Activated naive CD4-positive, alpha-beta T cell treated with anti-CD3 and anti-CD28 coated beads, Interleukin-2, amount 50 U/mL, for 24 hours (primary cell): ENCODE measurements at regions not wholly inside any gene's neighbourhood (a gene's known extent, or its start where the extent isn't known, plus 50 kb on each side); places are given as distances from the start of the nearest gene placed in this dataset.

Experiments used
- H3K27ac Mint-ChIP-seq: one replicate; pipeline ENCODE4 v1.8.0; 2021; ENCODE audit warnings: mild to moderate bottlenecking, mixed read lengths
- H3K27me3 Mint-ChIP-seq: one replicate; pipeline ENCODE4 v1.8.0; 2021; ENCODE audit warnings: mixed read lengths
- H3K36me3 Mint-ChIP-seq: one replicate; pipeline ENCODE4 v1.8.0; 2021; ENCODE audit warnings: mixed read lengths
- H3K4me1 Mint-ChIP-seq: one replicate; pipeline ENCODE4 v1.8.0; 2021; ENCODE audit warnings: mixed read lengths
- H3K4me3 Mint-ChIP-seq: one replicate; pipeline ENCODE4 v1.8.0; 2021; ENCODE audit warnings: mild to moderate bottlenecking, mixed read lengths
- H3K9me3 Mint-ChIP-seq: one replicate; pipeline ENCODE4 v1.8.0; 2021; ENCODE audit warnings: mixed read lengths

- Mint-ChIP-seq H3K4me1 (no peaks in the 10 kb centered on the region), H3K4me3 (no peak overlapping the region), H3K27me3 (peaks cover 2% of the 10 kb centered on the region), H3K36me3 (no peaks in the 10 kb centered on the region), H3K9me3 (no peaks in the 10 kb centered on the region), H3K27ac (no peak overlapping the region)
Measured at GRCh38 chr9:81532251-81532650, 157.1 kb downstream of the TLE1 start.

- H3K27me3 Mint-ChIP-seq: peaks cover 2% of the 10 kb centered on the region
- H3K4me1 Mint-ChIP-seq: no peaks in the 10 kb centered on the region
- no peak overlapping the region for H3K27ac Mint-ChIP-seq
- no peaks in the 10 kb centered on the region for H3K9me3 Mint-ChIP-seq
- H3K4me3 Mint-ChIP-seq: no peak overlapping the region
- no peaks in the 10 kb centered on the region for H3K36me3 Mint-ChIP-seq
Measured at GRCh38 chr9:81531511-81531910, 157.8 kb downstream of the TLE1 start.

- Mint-ChIP-seq H3K27ac (no peak overlapping the region), H3K9me3 (no peaks in the 10 kb centered on the region), H3K4me3 (no peak overlapping the region), H3K27me3 (peaks cover 2% of the 10 kb centered on the region), H3K4me1 (no peaks in the 10 kb centered on the region), H3K36me3 (no peaks in the 10 kb centered on the region)
Measured at GRCh38 chr9:81530846-81531245, 158.5 kb downstream of the TLE1 start.

GRCh38 chr9:81530310-81530810, 159.0 kb downstream of the TLE1 start:
- Mint-ChIP-seq H3K4me1 (no peaks in the 10 kb centered on the region), H3K4me3 (no peak overlapping the region), H3K27me3 (peaks cover 2% of the 10 kb centered on the region), H3K9me3 (no peaks in the 10 kb centered on the region), H3K36me3 (no peaks in the 10 kb centered on the region), H3K27ac (no peak overlapping the region)

GRCh38 chr9:81529556-81530193, 159.7 kb downstream of the TLE1 start:
- Mint-ChIP-seq H3K36me3 (no peaks in the 10 kb centered on the region), H3K9me3 (no peaks in the 10 kb centered on the region), H3K4me1 (no peaks in the 10 kb centered on the region), H3K4me3 (no peak overlapping the region), H3K27ac (no peak overlapping the region), H3K27me3 (peaks cover 2% of the 10 kb centered on the region)

GRCh38 chr9:81526587-81526986, 162.8 kb downstream of the TLE1 start:
- Mint-ChIP-seq H3K27ac (no peak overlapping the region), H3K27me3 (peaks cover 2% of the 10 kb centered on the region), H3K36me3 (no peaks in the 10 kb centered on the region), H3K9me3 (no peaks in the 10 kb centered on the region), H3K4me3 (no peak overlapping the region), H3K4me1 (no peaks in the 10 kb centered on the region)

- H3K27me3 Mint-ChIP-seq: no peaks in the 10 kb centered on the region
- no peak overlapping the region for H3K4me3 Mint-ChIP-seq
- H3K27ac Mint-ChIP-seq: no peak overlapping the region
- no peaks in the 10 kb centered on the region for H3K4me1 Mint-ChIP-seq
- H3K36me3 Mint-ChIP-seq: no peaks in the 10 kb centered on the region
- H3K9me3 Mint-ChIP-seq: no peaks in the 10 kb centered on the region
Measured at GRCh38 chr9:81522716-81523551, 166.4 kb downstream of the TLE1 start.

- H3K27me3 Mint-ChIP-seq: no peaks in the 10 kb centered on the region
- no peaks in the 10 kb centered on the region for H3K4me1 Mint-ChIP-seq
- no peaks in the 10 kb centered on the region for H3K9me3 Mint-ChIP-seq
- no peaks in the 10 kb centered on the region for H3K36me3 Mint-ChIP-seq
- H3K4me3 Mint-ChIP-seq: no peak overlapping the region
- H3K27ac Mint-ChIP-seq: no peak overlapping the region
Measured at GRCh38 chr9:81521892-81522291, 167.5 kb downstream of the TLE1 start.

GRCh38 chr9:81519816-81520495, 169.4 kb downstream of the TLE1 start:
- no peak overlapping the region for H3K4me3 Mint-ChIP-seq
- H3K9me3 Mint-ChIP-seq: no peaks in the 10 kb centered on the region
- H3K4me1 Mint-ChIP-seq: no peaks in the 10 kb centered on the region
- no peaks in the 10 kb centered on the region for H3K36me3 Mint-ChIP-seq
- H3K27ac Mint-ChIP-seq: no peak overlapping the region
- H3K27me3 Mint-ChIP-seq: no peaks in the 10 kb centered on the region

GRCh38 chr9:81517954-81518353, 171.4 kb downstream of the TLE1 start:
- H3K4me3 Mint-ChIP-seq: no peak overlapping the region
- no peaks in the 10 kb centered on the region for H3K4me1 Mint-ChIP-seq
- no peaks in the 10 kb centered on the region for H3K9me3 Mint-ChIP-seq
- H3K36me3 Mint-ChIP-seq: no peaks in the 10 kb centered on the region
- no peak overlapping the region for H3K27ac Mint-ChIP-seq
- no peaks in the 10 kb centered on the region for H3K27me3 Mint-ChIP-seq

GRCh38 chr9:81513059-81513458, 176.3 kb downstream of the TLE1 start:
- Mint-ChIP-seq H3K9me3 (no peaks in the 10 kb centered on the region), H3K27me3 (no peaks in the 10 kb centered on the region), H3K27ac (no peak overlapping the region), H3K4me3 (no peak overlapping the region), H3K36me3 (no peaks in the 10 kb centered on the region), H3K4me1 (no peaks in the 10 kb centered on the region)

- Mint-ChIP-seq H3K27ac (no peak overlapping the region), H3K9me3 (no peaks in the 10 kb centered on the region), H3K4me1 (no peaks in the 10 kb centered on the region), H3K36me3 (no peaks in the 10 kb centered on the region), H3K4me3 (no peak overlapping the region), H3K27me3 (no peaks in the 10 kb centered on the region)
Measured at GRCh38 chr9:81512641-81513040, 176.7 kb downstream of the TLE1 start.

GRCh38 chr9:81508476-81508875, 180.9 kb downstream of the TLE1 start:
- Mint-ChIP-seq H3K4me1 (no peaks in the 10 kb centered on the region), H3K27ac (no peak overlapping the region), H3K36me3 (no peaks in the 10 kb centered on the region), H3K27me3 (no peaks in the 10 kb centered on the region), H3K9me3 (no peaks in the 10 kb centered on the region), H3K4me3 (no peak overlapping the region)

- H3K4me3 Mint-ChIP-seq: no peak overlapping the region
- H3K27ac Mint-ChIP-seq: no peak overlapping the region
Measured at GRCh38 chr9:81506941-81507864, 182.1 kb downstream of the TLE1 start.

GRCh38 chr9:81499594-81499993, 189.8 kb downstream of the TLE1 start:
- Mint-ChIP-seq H3K9me3 (peaks cover 6% of the 10 kb centered on the region), H3K4me3 (no peak overlapping the region), H3K4me1 (no peaks in the 10 kb centered on the region), H3K27me3 (no peaks in the 10 kb centered on the region), H3K27ac (no peak overlapping the region), H3K36me3 (no peaks in the 10 kb centered on the region)

More at GRCh38 chr9:81506941-81507864, 182.1 kb downstream of the TLE1 start:
- Mint-ChIP-seq H3K9me3 (no peaks in the 10 kb centered on the region), H3K36me3 (no peaks in the 10 kb centered on the region), H3K27me3 (no peaks in the 10 kb centered on the region), H3K4me1 (no peaks in the 10 kb centered on the region)
